Natural killer cell treated with Interleukin-12 subunit alpha and Interleukin-12 subunit beta and Interleukin-15 and Interleukin-18, amount 100 ng/mL, for 72 hours (primary cell): ENCODE measurements at regions not wholly inside any gene's neighbourhood (a gene's known extent, or its start where the extent isn't known, plus 50 kb on each side); places are given as distances from the start of the nearest gene placed in this dataset.

Experiments
- ATAC-seq, 2 donors: fragments of 150-1000 bp; cut with Tn5 transposase in 1 of 2; sonication (Bioruptor Pico), chemical (Tn5 transposase) in 1 of 2; 2 replicates each; pipeline ENCODE4 v1.10.0; 2021
- DNase-seq: peaks from one replicate; pipeline ENCODE4 v3.0.0; 2022; ENCODE audit warnings: low spot score
- H3K27ac Mint-ChIP-seq, 2 donors: 1 replicate in 1 of 2; 2 replicates in 1 of 2; pipeline ENCODE4 v1.8.0; 2022; ENCODE audit warnings: mixed read lengths in 2 of 2, mild to moderate bottlenecking in 1 of 2, moderate library complexity in 1 of 2
- H3K27me3 Mint-ChIP-seq, 2 donors: 1 replicate in 1 of 2; 2 replicates in 1 of 2; pipeline ENCODE4 v1.8.0; 2022; ENCODE audit warnings: mixed read lengths in 2 of 2
- H3K36me3 Mint-ChIP-seq: one replicate; pipeline ENCODE4 v1.8.0; 2022; ENCODE audit warnings: mixed read lengths
- H3K4me1 Mint-ChIP-seq, 2 donors: 1 replicate in 1 of 2; 2 replicates in 1 of 2; pipeline ENCODE4 v1.8.0; 2022; ENCODE audit warnings: low read depth in 2 of 2, mixed read lengths in 2 of 2, mild to moderate bottlenecking in 1 of 2
- H3K4me3 Mint-ChIP-seq: one replicate; pipeline ENCODE4 v1.8.0; 2022; ENCODE audit warnings: mixed read lengths
- H3K9me3 Mint-ChIP-seq: 2 replicates; pipeline ENCODE4 v1.8.0; 2022; ENCODE audit warnings: mixed read lengths

DNA sequence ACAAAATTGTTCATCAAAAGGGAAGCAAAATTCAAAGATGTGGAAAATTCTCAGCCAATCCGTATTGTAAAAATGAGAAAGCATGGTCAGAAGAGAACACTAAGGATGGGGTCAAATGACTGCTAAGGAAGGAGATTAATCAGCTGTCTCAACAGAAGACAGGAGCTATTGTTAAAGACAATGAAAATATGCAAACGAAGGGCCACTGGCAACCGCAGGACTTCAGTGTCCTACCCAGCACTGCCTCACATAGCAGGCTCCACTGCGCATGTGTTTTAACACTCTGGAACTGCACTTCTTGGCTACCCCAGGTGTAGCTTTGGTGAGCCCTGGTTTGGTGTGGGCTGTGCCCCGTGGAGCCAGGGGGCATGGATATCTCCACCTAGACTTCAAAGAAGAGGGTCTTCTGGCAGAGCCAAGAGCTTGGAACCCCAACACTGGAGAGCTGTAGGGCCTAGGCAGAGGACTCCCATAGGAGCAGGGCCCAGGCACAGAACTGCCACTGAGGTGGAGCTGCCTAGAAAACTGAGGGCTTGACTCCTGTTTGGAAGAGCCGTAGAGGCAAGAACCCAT is 176.2 kb upstream of the GDF10 start:
- Mint-ChIP-seq H3K9me3 (no peaks in the 10 kb centered on the region), H3K27ac (no peak overlapping the region), H3K4me3 (no peak overlapping the region), H3K27me3 (peaks cover 2 to 34% of the 10 kb centered on the region in 2 donors), H3K4me1 (no peaks in the 10 kb centered on the region), H3K36me3 (no peaks in the 10 kb centered on the region)
- ATAC-seq (peak in 1 of 2 donors; percentile 28), DNase-seq (no peak)

DNA sequence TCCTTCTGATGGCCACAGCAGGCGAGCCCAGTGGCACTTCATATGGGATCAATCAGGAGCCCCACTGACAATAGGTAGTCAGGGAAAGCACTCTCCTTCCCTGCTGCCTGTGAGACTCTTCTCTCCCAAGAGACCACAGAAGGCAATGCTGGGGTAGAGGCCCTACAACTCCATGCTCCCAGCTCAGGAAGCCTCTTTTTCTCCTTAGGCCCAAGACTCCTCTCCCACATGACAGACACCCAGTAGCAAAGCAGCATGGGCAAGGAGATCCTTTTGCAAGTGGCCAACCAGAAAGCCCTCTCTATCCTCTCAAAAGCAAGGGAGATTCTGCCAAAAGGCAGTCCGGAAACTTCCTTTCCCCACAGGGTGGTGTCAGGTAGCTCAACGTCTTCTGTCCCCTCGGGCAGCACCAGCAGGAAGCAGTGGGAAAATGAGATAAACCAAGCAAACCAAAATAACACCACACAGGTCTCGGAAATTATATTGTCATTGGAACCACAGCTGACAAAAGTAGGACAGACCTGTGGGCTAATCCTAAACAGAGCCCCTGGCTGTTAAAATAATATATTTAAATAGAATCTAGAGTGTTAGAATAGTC is 172.7 kb upstream of the GDF10 start:
- H3K27ac Mint-ChIP-seq = no peak overlapping the region
- H3K27me3 Mint-ChIP-seq = peaks cover 0 to 15% of the 10 kb centered on the region in 2 donors
- ATAC-seq = no peak
- no peaks in the 10 kb centered on the region for H3K9me3 Mint-ChIP-seq
- H3K36me3 Mint-ChIP-seq = no peaks in the 10 kb centered on the region
- no peaks in the 10 kb centered on the region for H3K4me1 Mint-ChIP-seq
- DNase-seq = no peak
- H3K4me3 Mint-ChIP-seq = no peak overlapping the region

DNA sequence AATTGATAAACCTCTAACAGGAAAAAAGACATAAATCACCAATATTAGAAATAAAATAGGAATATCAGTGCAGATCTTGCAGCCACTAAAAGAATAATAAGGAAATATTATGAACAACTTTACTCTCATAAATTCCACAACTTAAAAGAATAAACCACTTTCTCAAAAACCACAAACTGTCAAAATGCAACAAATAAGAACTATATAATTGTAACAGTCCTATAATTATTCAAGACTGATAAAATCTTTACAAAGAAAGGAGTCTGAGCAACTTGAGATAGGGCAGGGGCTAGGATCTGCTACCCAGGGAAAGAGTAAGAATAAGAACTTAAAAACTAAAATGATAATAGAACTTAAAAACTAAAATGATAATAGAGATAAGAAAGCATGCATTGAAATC is 169.5 kb upstream of the GDF10 start:
- Mint-ChIP-seq H3K4me1 (no peaks in the 10 kb centered on the region), H3K4me3 (no peak overlapping the region), H3K27ac (no peak overlapping the region), H3K36me3 (no peaks in the 10 kb centered on the region), H3K27me3 (peaks cover 0 to 8% of the 10 kb centered on the region in 2 donors), H3K9me3 (no peaks in the 10 kb centered on the region)
- DNase-seq (no peak), ATAC-seq (no peak)

DNA sequence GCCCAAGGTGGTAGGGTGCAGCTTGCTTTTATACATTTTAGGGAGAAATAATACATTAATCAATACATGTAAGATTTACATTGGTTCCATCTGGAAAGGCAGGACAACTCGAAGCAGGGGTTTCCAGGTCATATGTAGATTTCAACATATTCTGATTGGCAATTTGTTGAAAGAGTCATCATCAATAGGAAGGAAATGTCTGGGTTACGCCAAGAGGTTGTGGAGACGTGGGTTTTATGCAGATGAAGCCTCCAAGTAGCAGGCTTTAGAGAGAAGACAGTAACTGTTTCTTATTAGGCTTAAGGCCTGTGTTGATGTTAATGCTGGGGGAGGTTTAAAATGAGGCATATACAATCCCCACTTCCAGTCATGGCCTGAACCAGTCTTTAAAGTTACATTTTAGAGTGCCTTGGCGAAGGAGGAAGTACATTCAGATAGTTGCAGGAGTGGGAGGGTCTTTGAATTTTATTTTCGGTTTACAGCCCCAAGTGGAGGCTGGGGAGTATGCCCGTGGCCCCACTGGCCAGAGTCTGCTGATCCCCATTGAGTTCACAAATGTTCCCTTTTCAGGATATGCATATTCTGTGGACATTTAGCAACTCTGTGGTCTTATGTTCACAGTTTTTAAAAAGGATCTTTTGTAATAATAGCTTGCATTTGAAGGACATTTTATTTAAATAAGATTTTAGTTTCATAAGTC is 166.0 kb upstream of the GDF10 start:
- ATAC-seq = no peak
- Mint-ChIP-seq H3K4me3 (no peak overlapping the region), H3K36me3 (no peaks in the 10 kb centered on the region), H3K27ac (no peak overlapping the region), H3K4me1 (no peaks in the 10 kb centered on the region), H3K27me3 (no peaks in the 10 kb centered on the region), H3K9me3 (no peaks in the 10 kb centered on the region)
- no peak for DNase-seq

DNA sequence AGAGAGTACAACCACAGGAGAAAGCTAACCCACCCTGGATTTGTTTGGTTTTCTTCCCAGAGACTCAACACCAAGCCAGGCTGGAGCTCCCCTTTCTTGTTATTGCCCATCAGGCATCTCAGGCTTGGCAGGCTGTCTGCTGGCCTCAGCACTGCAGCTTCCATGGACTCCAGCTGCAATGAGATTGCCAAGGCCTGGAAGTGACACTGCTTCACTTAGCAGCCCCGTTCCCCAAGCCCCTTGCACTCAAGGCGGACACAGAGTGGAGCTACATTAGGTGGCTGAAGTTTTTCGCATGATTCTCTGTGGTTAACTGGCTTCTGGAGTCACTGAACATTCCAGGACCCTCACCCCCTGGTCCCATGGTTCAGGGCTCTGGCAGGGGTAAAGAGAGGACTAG is 163.1 kb upstream of the GDF10 start:
- no peaks in the 10 kb centered on the region for H3K36me3 Mint-ChIP-seq
- DNase-seq (no peak), ATAC-seq (no peak)
- no peaks in the 10 kb centered on the region for H3K9me3 Mint-ChIP-seq
- H3K4me1 Mint-ChIP-seq = no peaks in the 10 kb centered on the region
- H3K27me3 Mint-ChIP-seq = no peaks in the 10 kb centered on the region
- H3K4me3 Mint-ChIP-seq = no peak overlapping the region
- H3K27ac Mint-ChIP-seq = no peak overlapping the region

DNA sequence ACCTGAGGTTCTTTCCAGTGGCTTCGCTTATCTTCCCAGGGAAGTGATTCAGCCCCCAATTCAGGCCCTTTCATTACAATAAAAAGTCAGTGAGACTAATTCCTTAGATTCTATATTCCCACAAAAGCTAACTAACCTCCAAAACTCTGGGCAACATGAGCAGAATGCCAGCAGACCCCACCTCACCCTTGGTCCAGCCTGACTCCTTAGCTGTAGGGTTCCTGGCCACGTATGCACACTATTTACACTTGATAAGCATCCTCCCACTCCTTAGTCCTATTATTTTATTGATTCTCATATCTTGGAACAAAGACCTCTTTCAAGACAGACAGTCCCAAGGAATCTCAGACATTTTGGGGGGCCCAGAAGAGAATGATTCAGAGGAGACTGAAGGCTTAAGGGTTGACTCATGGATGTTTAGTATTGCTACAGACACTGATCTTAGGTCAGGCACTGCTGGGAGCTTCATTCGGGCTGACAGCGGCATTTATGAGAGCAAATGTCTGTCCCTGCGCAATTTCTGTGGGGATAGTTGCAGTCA is 162.6 kb upstream of the GDF10 start:
- ATAC-seq = no peak
- no peak for DNase-seq
- no peak overlapping the region for H3K4me3 Mint-ChIP-seq
- H3K27ac Mint-ChIP-seq = no peak overlapping the region
- no peaks in the 10 kb centered on the region for H3K4me1 Mint-ChIP-seq
- H3K27me3 Mint-ChIP-seq = peaks cover 0 to 3% of the 10 kb centered on the region in 2 donors
- H3K9me3 Mint-ChIP-seq = no peaks in the 10 kb centered on the region
- no peaks in the 10 kb centered on the region for H3K36me3 Mint-ChIP-seq

DNA sequence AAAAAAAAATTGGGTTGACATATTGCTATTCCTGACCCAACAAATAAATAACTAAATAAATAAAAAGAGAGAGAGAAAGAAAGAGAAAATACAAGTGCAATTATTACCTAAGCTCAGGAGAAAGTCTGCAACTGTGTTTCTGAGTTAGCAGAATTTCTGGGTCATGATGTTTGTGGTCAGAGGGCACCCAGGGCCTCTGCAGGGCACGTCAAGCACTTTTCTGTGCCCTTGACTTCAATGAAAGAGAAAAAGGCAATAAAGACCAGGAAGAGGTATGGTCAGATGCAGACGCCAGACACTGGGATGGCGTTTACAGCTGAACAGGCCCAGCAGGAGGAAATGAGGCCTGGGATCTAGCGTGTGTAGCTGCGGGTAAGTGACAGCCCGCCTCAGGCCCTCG is 160.9 kb upstream of the GDF10 start:
- H3K27ac Mint-ChIP-seq = no peak overlapping the region
- H3K36me3 Mint-ChIP-seq = no peaks in the 10 kb centered on the region
- peaks cover 0 to 5% of the 10 kb centered on the region in 2 donors for H3K27me3 Mint-ChIP-seq
- H3K4me3 Mint-ChIP-seq = no peak overlapping the region
- H3K4me1 Mint-ChIP-seq = no peaks in the 10 kb centered on the region
- DNase-seq (no peak), ATAC-seq (no peak)
- H3K9me3 Mint-ChIP-seq = no peaks in the 10 kb centered on the region

DNA sequence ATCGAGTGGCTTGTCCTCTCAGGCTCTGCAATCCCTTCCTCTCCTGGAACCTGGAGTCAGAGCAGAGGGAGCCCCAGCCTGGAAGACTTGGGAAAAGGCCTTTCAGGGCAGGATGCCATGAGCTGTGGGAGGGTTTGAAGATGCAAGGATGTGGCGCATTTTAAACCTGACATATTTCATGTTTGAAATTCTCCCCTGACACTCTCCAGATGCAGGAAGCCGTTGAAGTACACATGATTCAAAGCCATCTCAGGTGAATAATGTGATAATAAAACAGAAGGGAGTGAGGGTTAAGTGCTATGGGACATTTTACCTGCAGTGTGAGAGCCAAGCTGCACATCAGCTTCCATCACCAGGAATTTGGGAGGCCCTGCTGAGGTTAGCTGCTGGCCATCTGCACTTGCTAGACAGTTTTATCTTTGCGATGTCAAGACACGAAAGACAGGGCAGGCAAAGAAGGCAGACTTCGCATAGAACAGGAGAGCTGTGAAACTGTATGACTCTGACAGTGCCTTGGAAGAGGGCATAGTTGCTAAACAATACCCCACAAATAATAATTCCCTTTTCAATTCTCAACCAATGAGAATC is 159.1 kb upstream of the GDF10 start:
- H3K9me3 Mint-ChIP-seq = no peaks in the 10 kb centered on the region
- H3K27me3 Mint-ChIP-seq = peaks cover 0 to 5% of the 10 kb centered on the region in 2 donors
- H3K4me3 Mint-ChIP-seq = no peak overlapping the region
- H3K36me3 Mint-ChIP-seq = no peaks in the 10 kb centered on the region
- DNase-seq = no peak
- ATAC-seq = no peak
- no peaks in the 10 kb centered on the region for H3K4me1 Mint-ChIP-seq
- no peak overlapping the region for H3K27ac Mint-ChIP-seq

DNA sequence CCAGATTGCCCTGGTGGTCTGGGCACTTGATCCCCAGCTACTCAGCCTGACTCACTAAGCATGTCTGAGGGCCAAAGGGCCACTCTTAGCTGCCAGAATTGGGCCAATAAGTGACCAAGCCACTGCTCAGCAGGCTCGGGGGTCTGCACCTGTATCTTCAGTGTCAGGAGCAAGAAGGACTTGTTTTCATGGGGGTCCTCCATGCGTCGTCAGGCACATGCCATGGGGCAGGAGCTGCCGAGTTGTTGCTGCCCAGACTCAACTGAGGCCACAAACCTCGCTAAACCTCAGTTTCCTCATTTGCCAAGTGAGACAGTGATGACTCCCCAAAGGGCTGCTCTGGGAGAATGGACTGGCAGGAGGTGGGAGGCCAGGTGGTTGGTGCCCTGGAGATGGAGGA is 158.6 kb upstream of the GDF10 start:
- ATAC-seq (no peak), DNase-seq (no peak)
- no peaks in the 10 kb centered on the region for H3K4me1 Mint-ChIP-seq
- H3K36me3 Mint-ChIP-seq = no peaks in the 10 kb centered on the region
- no peak overlapping the region for H3K4me3 Mint-ChIP-seq
- H3K9me3 Mint-ChIP-seq = no peaks in the 10 kb centered on the region
- peaks cover 0 to 5% of the 10 kb centered on the region in 2 donors for H3K27me3 Mint-ChIP-seq
- no peak overlapping the region for H3K27ac Mint-ChIP-seq

DNA sequence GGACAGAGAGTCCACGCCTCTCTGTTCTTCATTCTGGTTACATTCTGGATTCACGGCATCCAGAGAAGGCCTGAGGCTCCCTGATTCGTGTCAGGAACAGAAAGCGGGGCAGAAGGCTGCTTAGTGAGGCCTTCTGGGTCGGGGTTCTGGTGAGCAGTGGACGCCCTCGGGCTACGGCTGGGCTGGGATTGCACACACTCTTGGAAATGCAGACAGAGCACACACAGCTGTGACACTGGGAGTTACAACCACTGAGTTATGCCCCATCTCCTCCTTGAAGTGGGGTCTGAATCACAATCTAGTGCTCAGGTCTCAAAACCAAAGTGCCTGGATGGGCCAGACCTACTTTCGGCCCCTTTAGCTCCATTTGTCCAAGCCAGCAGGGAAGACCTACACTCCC is 156.9 kb upstream of the GDF10 start:
- ATAC-seq = no peak

DNA sequence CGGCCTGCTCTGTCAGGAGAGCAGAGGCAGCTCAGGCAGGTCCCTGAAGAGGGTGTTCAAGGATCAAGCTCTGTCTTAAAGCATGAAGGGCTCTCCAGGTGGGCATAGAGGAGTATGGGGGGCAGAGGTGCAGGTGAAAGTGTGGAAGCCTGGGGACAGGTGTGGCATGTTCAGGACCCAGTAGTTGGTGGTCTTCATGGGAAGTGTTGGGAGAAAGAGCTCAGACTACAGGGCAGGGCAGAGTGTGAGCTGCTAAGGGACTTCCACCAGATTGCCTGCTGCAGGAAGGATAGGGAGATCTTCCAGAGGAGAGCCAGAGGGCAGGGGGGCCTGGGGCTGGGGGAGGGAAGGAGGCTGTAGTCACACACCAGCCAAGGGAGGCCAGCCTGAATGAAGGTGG is 156.5 kb upstream of the GDF10 start:
- no peak for DNase-seq
- Mint-ChIP-seq H3K9me3 (no peaks in the 10 kb centered on the region), H3K27ac (no peak overlapping the region), H3K4me1 (no peaks in the 10 kb centered on the region), H3K36me3 (no peaks in the 10 kb centered on the region), H3K27me3 (peaks cover 0 to 13% of the 10 kb centered on the region in 2 donors), H3K4me3 (no peak overlapping the region)
- no peak for ATAC-seq

More for the DNA sequence above, 156.9 kb upstream of the GDF10 start:
- H3K36me3 Mint-ChIP-seq = no peaks in the 10 kb centered on the region
- no peaks in the 10 kb centered on the region for H3K9me3 Mint-ChIP-seq
- H3K4me3 Mint-ChIP-seq = no peak overlapping the region
- peaks cover 0 to 11% of the 10 kb centered on the region in 2 donors for H3K27me3 Mint-ChIP-seq
- H3K27ac Mint-ChIP-seq = no peak overlapping the region
- no peak for DNase-seq
- H3K4me1 Mint-ChIP-seq = no peaks in the 10 kb centered on the region

DNA sequence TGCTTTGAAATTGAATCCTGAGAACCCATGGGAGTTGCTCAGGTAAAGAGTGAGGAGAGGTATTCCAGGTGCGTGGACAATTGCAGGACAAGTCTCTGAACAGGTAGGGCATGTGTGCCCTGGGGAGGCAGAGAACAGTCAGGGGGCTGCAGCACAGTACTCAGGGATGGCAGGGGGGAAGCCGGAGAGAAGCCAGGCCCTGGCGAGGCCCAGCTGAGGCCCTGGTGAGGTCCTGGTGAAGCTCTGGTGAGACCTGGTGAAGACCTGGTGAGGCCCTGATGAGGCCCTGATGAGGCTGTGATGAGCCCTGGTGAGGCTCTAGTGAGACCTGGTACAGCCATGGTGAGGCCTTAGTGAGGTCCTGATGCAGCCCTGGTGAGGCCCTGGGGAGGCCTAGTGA is 155.5 kb upstream of the GDF10 start:
- Mint-ChIP-seq H3K9me3 (no peaks in the 10 kb centered on the region), H3K27me3 (peaks cover 2 to 13% of the 10 kb centered on the region in 2 donors), H3K27ac (no peak overlapping the region), H3K4me3 (no peak overlapping the region), H3K4me1 (no peaks in the 10 kb centered on the region), H3K36me3 (no peaks in the 10 kb centered on the region)
- DNase-seq (no peak), ATAC-seq (peak in 1 of 2 donors; percentile 49)

DNA sequence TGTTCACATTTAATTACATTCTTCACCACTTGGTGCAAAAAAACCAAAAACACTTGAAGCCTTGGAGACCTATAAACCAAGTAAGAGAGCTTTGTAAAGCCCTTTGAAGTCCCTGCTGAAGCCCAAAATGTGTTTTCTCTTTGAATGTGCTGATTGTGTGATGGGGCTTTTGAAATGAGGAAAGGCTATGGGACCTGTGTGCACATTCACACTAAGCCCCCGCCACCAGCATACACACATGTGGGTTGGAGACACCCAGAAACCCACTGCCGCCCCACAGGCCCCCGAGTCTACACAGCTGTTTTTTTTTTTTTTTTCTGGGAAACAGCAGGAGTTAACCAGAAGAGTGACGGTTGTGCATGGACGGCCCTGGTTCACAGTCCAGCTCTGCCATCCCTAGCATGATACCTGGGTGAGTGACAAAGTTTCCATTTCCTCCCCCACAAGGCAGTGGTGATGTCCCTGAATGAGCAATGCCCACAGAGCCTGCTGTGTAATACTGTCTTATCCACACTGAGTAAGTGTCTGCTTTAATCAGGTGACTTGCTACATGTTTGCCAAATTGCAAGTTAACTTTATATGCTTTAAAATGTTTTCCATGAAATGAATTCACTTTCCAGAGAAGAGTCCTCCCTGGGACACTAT is 154.6 kb upstream of the GDF10 start:
- ATAC-seq (no peak), DNase-seq (no peak)

DNA sequence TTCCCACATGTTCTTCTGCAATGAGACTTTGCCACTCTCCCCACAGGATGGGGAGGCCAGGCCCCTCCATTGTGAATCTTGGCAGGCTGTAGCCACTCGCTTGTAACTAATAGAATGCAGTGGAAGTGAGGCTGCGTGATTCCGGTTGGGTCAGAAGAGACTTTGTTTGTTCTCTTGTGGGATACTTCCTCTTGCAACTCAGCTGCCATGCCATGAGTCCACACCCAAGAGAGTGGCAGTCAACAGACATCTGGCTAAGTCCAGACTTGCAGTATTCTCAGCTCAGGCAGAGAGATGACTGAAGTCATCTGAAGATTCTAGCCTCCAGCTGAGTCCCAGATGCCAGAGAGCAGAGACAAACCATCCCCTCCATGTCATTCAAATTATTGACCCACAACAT is 153.4 kb upstream of the GDF10 start:
- Mint-ChIP-seq H3K9me3 (no peaks in the 10 kb centered on the region), H3K4me1 (no peaks in the 10 kb centered on the region), H3K4me3 (no peak overlapping the region), H3K36me3 (no peaks in the 10 kb centered on the region), H3K27me3 (peaks cover 10 to 22% of the 10 kb centered on the region in 2 donors), H3K27ac (no peak overlapping the region)
- no peak for DNase-seq
- no peak for ATAC-seq

More for the DNA sequence above, 154.6 kb upstream of the GDF10 start:
- H3K9me3 Mint-ChIP-seq = no peaks in the 10 kb centered on the region
- H3K27me3 Mint-ChIP-seq = peaks cover 10 to 22% of the 10 kb centered on the region in 2 donors
- H3K4me1 Mint-ChIP-seq = no peaks in the 10 kb centered on the region
- H3K4me3 Mint-ChIP-seq = no peak overlapping the region
- no peak overlapping the region for H3K27ac Mint-ChIP-seq
- no peaks in the 10 kb centered on the region for H3K36me3 Mint-ChIP-seq
